GM18907 (cell line): ENCODE measurements at regions not wholly inside any gene's neighbourhood (a gene's known extent, or its start where the extent isn't known, plus 50 kb on each side); places are given as distances from the start of the nearest gene placed in this dataset.

Experiments
- ATAC-seq: cut with Tn5 transposase; IDR thresholded peaks from one replicate; pipeline ENCODE4 v1.9.1; 2021; ENCODE audit warnings: mild to moderate bottlenecking, moderate library complexity; ENCODE audit not compliant: unreplicated experiment

DNA sequence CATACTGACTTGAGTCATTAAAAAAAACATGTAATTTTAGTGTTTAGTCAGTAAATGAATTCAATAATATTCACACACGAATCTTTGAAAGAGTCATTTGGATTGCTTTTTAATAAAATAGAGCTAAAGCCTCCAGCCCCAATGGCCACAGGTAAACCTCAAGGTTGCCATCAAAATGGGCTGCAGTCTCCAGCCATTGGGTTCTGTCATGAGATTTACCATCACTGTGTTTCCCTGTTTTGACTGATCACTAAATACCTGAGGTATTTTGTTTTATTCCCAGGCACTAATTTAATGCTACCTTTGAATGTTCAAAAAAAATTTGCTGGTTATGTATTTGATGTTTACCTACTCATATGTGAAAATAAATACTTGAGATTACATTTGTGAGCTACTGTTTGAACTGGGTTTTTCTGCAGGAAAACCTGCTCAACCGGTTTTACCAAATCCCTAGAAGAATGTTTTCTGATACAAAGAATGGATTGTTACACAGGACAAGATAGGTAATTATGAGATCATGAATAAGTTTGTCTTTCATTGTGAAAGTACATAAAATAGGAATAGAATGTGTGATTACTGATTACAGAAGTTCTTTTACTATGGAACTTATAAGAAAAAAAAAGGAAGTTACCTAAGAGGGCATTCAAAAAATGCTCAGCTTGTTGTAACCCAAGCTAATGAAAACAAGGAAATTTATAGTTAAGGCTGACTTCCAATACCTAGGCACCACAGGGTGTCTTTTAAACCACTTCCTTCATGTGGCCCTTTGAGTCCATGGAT is 391.3 kb downstream of the EFNB2 start:
- ATAC-seq = no peak

DNA sequence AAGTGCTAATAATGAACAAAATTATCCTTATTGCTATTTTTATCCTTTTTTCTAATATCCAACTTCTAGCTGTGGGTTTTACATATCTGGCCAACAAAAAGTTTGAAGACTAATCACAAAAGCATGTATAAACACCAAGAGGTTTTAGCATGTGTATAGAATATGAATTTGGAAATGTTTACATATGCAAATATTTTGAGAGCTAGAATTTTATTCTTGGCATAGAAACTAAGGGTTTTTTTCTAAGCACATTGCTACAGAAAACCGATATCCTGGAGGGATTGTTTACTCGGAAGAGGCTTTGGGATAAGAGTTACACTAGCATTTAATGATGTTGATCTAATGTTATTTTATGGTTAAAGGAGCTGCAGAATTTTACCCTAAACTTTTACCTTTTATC is 392.1 kb downstream of the EFNB2 start:
- ATAC-seq = no peak

DNA sequence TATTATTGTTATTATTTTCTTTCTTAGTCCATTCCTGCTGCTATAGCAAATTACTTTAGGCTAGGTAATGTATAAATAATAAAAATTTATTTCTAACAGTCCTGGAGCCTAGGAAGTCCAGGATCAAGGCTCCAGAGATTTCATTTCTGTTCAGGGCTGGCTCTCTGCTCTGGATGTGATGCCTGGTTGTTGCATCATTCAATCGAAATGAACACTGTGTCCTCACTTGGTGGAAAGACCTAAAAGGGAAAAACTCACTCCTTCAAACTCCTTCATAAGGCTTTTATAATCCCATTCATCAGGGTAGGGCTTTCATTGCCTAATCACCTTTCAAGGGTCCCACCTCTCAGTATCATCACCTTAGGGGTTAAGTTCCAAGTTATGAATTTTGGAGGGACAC is 395.0 kb downstream of the EFNB2 start:
- no peak for ATAC-seq

DNA sequence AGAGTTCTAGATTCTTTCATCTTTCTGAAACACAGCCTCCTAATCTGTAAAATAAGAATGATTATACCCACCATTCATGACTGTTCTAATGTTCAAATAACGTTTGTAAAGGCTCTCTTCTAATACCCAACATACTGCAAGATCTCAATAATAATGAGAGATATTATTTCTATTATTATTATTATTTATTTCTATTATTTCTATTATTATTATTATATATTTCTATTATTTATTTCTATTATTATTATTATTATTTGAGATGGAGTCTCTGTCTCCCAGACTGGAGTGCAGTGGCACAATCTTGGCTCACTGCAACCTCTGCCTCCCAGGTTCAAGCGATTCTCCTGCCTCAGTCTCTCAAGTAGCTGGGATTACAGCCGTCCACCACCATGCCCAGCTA is 395.5 kb downstream of the EFNB2 start:
- no peak for ATAC-seq

DNA sequence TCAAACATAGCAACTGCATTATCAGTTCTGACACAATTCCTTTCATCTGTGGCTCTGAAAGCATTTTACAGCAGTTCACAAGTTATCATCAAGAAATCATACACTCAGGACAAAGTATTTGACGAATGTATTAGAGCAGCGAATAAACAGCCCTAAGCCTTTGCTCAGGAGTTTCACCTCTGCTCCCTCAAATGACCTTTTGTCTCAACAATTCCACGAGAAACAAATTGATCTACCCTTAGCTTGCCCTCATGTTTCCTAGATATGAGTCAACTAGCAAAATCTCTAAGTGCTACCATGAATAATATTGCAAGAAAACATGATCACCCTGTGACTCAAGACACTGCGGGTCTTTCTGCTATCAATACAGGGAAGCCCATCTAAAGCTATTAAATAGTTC is 396.1 kb downstream of the EFNB2 start:
- no peak for ATAC-seq

DNA sequence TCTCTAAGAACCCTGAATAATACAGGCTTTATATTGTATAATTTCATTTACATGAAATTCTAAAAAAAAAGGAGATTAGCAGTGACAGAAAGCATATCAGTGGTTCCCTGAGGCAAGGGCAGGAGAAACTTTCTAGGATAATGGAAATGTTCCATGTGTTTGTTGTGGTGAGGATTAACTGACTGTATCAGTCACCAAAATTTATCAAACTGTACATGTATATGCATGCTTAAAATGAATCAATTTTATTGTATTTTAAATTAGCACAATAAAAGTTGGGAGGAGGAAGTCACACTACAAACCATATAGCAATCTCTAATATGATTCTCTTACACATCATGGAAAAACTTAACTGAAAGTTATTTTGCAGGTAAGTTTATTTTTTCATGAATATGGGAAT is 396.8 kb downstream of the EFNB2 start:
- no peak for ATAC-seq

DNA sequence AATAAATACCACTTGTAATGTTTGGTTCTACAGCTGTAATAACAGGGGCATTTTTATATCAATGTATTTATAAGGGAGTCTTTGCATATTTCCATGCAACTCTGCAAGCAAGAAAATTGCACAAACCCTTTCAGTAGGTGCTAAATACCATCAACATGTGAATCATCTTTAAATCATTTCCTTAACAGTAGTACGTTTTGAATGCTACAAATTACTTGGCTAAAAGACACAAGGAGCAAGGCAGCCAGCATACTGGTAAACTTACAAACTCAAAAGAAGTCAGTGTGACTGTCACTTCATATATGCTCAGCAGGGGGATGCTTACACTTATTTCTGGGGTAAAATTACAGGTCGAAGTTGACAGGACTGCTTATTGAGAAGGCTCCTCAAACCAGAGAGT is 402.4 kb downstream of the EFNB2 start:
- ATAC-seq = no peak

DNA sequence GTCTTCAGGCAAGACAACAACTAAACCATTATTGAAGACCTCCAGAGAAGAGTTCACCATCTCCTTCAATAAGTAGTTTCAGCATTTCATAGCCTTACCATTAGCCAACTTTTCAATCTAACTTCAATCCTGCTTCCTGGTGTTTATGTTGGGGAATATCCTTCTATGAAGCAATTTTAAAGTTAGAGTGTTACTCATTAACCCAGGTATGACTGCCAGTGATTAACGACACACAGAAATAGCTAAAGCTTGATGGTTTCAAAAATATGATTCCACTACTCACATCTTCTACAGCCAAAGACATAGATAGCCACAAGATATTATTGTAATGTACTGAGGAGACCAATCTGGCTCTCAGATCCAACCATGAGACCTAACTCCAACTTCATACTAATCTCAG is 403.2 kb downstream of the EFNB2 start:
- no peak for ATAC-seq

DNA sequence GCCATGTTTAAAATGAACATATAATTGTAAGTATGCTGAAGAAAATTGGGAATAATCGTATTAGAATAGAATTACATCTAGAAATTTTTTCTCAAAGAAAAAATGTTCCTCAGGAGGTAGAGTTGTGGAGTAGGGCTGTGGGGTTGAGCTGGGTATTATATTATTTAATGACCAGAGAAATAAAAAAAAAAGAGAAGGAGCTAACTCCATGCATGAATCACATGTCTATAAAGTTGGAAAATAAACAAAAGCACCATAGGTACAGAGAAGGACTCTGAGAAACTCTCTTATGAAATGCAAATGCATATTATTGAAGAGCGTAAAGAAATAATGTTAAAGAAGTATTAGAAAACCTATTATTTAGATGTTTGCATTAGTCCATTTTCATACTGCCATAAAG is 405.5 kb downstream of the EFNB2 start:
- no peak for ATAC-seq

DNA sequence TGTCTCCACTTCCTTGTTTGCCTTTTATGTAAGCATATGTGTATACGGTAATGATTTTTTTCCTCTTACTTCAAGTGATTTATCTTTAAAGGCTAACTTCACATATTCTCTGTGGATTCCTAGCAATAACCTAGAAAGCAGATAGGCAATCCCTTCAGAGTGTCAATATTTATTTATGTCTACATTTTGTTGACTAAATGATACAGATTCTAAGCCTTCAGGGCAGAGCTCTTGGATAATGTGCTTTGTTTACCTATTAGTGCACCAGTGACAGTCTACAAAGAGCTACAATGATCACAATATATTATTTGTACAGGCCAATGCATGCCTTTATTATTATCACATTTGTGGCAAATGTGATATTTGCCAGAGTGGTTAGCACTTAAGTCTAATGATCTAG is 406.2 kb downstream of the EFNB2 start:
- no peak for ATAC-seq

DNA sequence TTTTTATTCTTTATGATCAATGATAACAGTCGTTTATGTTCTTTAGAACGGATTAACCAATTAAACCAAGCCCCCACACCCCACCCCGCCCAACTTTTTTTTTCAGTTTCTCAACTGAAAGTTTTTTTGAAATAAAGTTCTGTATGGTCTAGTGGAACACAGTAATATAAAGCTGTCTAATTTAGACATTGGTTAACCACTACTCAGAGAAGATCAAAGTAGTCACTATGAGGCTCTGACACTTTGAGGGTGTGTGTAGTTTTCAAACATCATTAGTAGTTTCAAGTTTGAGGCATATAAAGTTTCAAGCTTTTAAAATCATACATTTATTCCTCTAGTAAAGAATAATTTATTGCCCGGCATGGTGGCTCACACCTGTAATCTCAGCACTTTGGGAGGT is 413.2 kb downstream of the EFNB2 start:
- ATAC-seq = no peak

DNA sequence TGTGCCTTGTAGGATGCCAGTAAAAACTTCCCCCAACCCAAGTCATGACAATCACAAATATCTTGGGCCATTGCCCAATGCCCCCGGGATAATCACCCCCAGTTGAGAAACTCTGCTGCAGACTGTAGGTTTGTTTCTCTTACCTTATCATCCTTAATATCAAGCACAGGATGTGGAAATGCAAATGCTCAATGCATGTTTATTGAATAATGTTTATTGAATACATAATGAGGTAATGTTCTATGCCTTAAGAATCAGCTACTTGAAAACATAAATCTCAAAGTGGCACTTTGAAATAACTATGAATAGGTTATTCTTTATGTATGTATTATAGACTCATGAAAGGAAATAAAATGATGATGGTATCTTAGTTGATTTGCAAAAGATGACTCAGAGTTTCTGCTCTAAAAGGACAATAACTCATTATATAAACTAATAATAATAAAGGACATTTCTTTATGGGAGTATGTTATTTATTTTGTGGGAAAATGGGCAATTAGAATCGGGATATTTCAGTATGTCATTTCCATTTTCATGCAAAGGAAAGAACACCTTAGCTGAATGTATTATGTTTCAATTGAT is 414.2 kb downstream of the EFNB2 start:
- no peak for ATAC-seq

DNA sequence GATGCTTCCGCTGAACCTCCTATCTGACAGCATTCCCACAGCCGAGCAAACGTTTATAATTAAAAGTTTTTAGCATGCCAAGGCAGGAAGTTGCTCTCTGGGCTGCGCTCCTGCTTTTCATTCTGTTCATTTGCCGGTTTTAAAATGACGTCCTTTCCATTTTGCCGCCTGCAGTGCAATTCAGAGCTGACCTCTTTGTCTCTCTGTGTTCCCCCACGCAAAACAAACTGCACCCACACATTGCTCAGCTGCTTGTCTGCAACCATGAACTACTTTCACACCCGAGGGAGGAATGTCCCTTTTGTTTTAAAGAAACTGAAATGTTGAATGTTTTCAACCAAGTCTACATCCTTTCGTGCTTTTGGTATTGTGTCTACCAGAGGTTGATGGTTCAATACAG is 416.5 kb downstream of the EFNB2 start:
- no peak for ATAC-seq

DNA sequence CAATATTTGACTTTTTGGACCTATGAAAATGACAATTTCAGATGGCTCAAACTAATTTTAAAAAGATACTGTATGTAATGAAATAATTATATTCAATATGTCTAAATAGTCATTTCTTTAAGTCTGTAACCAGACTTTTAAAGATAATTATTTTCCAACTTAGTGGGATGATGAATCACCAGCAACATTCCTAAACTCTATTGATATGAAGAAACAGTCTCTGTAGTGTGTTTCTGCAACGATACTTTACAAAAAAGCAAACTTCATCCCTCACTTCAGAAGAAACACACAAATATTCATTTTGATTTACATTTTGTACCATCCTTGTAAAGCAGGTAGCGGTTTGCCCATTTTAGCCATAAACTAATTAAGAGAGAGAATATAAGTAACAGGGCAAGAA is 417.4 kb downstream of the EFNB2 start:
- ATAC-seq = no peak

DNA sequence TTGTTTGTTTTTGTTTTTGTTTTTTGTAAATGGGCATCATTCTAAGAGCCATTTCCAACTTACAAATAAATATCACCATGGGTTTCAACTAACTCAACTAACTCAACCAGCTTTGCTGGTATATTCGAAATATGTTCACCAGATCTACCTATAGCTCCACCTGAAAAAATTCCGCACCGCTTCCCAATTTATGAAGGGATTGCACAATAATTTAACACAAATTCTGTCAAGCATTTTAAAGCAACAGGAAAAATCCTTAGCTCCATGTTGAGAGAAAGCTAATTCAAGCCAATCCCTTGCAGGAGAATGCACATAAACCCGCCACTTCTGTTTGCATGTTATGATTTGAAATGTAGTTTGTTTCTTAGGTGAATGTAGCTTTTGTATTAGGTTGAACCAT is 417.8 kb downstream of the EFNB2 start:
- ATAC-seq = no peak

DNA sequence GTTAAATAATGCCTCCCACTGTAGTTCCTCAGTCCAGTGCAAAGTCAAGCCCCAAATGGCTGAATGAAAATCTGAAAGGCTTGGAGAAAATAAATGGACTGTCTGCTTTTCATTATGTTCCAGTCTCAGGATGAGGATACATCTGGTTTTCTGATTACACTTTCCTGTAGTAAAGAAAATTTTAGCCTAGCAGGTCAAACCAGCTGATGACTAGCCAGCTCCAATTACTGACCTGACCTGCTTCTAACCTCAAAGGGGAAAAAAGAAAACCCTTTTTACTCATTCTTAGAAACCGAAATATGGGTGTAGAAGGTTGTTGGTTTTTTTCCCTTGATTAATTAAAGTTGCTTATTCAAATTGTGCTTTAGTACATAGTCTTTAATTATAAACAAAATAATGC is 418.4 kb downstream of the EFNB2 start:
- no peak for ATAC-seq

DNA sequence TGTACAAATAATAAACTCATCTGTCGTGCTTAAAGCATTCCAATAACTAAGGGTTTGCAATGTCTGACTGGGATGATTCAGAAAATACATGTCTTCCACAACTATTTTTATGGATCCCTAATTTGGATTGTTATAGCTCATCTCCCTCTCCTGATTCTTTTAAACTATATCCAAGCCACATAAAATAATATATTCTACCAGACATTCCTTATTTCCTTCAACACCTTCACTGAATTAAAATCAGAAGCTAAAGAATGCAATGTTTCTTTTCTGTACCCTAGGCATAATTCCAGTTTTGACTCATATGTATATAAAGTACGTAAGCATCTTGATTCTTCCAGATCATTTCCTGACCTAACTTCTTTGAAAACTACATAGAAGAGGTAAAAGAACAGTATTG is 420.4 kb downstream of the EFNB2 start:
- ATAC-seq = no peak

DNA sequence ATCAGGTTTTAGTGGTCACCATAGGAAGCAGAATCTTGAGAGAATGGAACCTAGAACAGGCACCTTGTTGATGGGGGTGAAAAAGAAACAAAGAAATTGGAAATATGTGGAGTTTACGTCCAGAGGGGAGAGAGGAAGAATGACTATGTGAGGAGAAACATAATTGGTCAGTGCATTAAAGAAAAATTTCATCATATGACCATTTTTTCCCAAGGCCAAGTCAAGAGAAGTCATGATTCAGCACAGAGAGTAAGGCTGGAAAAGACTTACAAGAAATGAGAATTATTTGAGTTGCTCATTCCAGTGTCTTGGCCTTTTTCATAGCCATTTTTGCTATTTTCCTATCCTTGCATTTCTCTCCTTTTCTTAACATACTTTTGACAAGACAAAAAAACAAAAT is 421.7 kb downstream of the EFNB2 start:
- ATAC-seq = no peak

DNA sequence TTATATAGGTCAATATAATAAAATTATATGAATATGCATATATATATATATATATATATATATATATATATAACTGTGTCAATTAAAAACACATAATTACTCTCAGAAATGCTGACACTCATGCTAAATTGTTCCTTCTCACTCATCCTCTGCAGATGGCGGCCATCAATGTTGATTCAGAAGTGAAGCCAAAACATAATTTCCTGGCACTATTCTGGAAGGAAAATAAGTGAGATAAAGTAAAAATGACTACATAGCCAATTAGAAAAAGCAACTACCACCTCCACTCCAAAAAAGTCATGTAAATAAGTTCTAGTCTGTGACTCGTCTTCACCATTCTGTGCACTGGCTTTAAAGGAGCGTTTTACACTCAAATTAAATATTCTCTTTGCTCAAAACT is 423.3 kb downstream of the EFNB2 start:
- ATAC-seq = no peak

DNA sequence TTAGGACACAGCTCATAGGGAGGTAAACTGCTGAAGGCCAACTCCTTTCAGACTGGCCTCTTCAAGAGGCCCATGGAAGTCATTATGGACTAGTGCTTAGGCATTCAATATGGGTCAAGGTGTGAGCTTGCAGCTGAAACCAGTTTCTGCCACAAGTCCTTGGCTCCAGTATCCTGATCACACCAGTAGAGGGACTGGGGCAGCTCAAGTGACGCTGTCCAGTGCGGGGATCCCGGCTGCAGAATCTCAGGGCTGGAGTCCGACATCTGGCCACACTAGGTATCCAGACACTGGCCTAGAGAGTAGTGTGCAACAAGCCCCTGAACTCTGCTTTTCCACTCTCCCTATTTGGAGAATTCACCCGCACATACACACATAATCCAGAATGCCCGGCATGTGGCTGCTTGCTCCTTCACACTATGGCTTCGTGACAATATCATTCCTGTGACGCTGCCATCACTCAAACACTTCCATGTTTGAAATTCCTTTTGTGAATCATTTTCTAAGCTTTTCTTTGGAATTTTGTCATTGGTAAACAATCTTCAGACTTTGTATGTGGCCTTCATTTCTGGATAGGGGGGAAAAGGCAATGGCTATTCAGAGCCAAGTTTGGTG is 425.1 kb downstream of the EFNB2 start:
- no peak for ATAC-seq

DNA sequence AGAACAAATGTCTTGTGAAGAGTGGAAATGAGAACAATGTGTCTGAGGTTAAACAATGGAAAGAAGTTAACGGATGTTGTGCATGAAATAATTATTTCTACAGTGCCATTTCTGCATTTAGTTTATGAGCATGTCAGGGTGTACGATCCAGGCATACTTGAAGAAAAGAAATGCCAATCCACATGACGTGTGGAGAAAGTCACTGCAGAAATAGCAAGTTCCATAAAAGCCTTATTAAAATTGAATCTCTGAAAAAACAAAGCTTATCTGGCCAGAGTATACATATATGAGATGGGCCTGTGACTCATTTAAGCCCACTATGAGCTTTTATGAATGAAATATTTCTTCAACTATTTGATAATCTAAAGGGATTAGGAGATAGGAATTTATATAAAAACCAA is 426.1 kb downstream of the EFNB2 start:
- no peak for ATAC-seq

DNA sequence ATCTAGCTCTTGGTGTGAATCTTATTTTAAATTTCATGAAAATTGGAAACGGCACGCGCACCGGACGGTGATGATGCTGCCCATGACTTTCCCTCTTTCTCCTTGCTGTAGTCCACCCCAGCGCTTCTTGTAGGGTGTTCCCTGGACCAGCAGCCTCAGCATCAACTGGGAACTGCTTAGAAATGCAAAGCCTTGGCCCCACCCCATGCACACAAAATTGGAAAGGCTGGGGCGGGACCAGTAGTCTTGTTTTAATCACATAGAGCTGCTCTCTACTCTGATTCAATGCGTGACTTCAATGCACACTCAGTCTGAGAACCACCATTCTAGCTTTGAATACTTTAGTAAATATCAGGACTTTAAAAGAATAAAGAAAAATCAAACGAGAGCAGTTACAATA is 427.1 kb downstream of the EFNB2 start:
- no peak for ATAC-seq

DNA sequence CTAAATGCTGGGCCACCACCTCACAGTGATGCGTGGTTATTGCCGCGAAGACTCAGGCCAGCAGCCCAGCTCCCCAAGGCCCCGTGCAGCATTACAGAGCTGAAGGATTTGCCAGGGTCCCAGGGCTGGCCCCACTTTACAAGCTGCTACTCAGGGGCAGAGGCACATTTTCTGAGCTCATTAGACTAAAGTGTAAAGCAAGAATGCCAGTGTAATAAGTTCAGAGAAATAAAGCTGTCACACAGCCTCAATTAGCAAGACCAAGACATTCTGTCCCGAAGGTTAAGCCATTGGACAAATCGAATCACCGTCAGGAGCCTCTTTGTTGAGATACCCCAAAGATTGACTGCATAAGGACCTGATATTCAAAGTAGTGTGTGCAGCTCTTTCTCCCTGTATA is 428.4 kb downstream of the EFNB2 start:
- no peak for ATAC-seq
